Stomach (tissue), 8 donors: ENCODE measurements at regions not wholly inside any gene's neighbourhood (a gene's known extent, or its start where the extent isn't known, plus 50 kb on each side); places are given as distances from the start of the nearest gene placed in this dataset.

ENCODE experiments used
- DNase-seq, 2 donors: peaks; one replicate each; pipeline versions ENCODE4 v3.0.0 to v3.0.0-alpha.2; 2013 to 2019
- H3K27ac ChIP-seq, 5 donors: fragments of 200-600 bp in 4 of 5; sonication (generic) in 4 of 5; one replicate each; pipeline ENCODE4 v1.5.1; 2013 to 2019; ENCODE audit warnings: mild to moderate bottlenecking in 1 of 5, moderate library complexity in 1 of 5
- H3K27me3 ChIP-seq, 3 donors: fragments of 200-600 bp; sonication (generic); one replicate each; pipeline ENCODE4 v1.5.1; 2017 to 2019; ENCODE audit warnings: mixed run types in 1 of 3
- H3K36me3 ChIP-seq, 4 donors: fragments of 200-600 bp; sonication (generic); 1 replicate in 3 of 4; 2 replicates in 1 of 4; pipeline ENCODE4 v1.5.1; 2016 to 2019
- H3K4me1 ChIP-seq, 4 donors: fragments of 200-600 bp; sonication (generic); one replicate each; pipeline ENCODE4 v1.5.1; 2016 to 2019
- H3K4me3 ChIP-seq, 4 donors: fragments of 200-600 bp; sonication (generic) in 3 of 4; one replicate each; pipeline ENCODE4 v1.5.1; 2016 to 2019; ENCODE audit warnings: mild to moderate bottlenecking in 1 of 4
- H3K9me3 ChIP-seq, 4 donors: fragments of 200-600 bp; sonication (generic); one replicate each; pipeline ENCODE4 v1.5.1; 2016 to 2019
- CTCF ChIP-seq, 7 experiments: fragments of 450-650 bp in 4 of 7; fragments of 200-600 bp in 3 of 7; sonication (generic) in 3 of 7; IDR thresholded peaks; one replicate each; pipeline ENCODE4 v1.5.1; 2016 to 2019; ENCODE audit warnings: antibody characterized with exemption in 7 of 7, control low read depth in 2 of 7, mild to moderate bottlenecking in 1 of 7
- EP300 ChIP-seq: sonication (generic); formaldehyde crosslinking; IDR thresholded peaks from one replicate; pipeline ENCODE4 v1.6.1; 2017; ENCODE audit warnings: antibody characterized with exemption
- POLR2A ChIP-seq, 4 donors: fragments of 450-650 bp; IDR thresholded peaks; one replicate each; pipeline ENCODE4 v1.6.1; 2016; ENCODE audit warnings: antibody characterized with exemption in 4 of 4, control low read depth in 2 of 4, mild to moderate bottlenecking in 1 of 4, moderate library complexity in 1 of 4
- POLR2AphosphoS5 ChIP-seq, 3 donors: sonication (generic); formaldehyde crosslinking; IDR thresholded peaks; one replicate each; pipeline ENCODE4 v1.6.1; 2016; ENCODE audit warnings: antibody characterized with exemption in 3 of 3
- WGBS, 5 donors: extraction: QIAGEN DNeasy Blood & Tissue Kit in 3 of 5; methylation state at CpG; one replicate each; pipeline versions ENCODE4 v1.1.5 to v1.1.7; 2013 to 2018; 5-methylcytosine and 5-hydroxymethylcytosine counted together
- intact Hi-C: fragments of 100-400 bp; cut with DNase I; formaldehyde crosslinking; loops from one replicate; pipeline ENCODE4 v1.15.1; 2023; ENCODE audit warnings: low total_unique reads
- donor health status: healthy with polysubstance abuse.
- donor health status: Bipolar disorder and iron deficiency.
- donor health status: healthy.

- intact Hi-C loops: no loop called here
- TF ChIP-seq POLR2A (IDR thresholded peaks at IDR 0.05) (no peak), POLR2AphosphoS5 (IDR thresholded peaks at IDR 0.05) (peak; percentile 6 to 61 (median 52))
- Histone ChIP-seq H3K27ac (peak overlapping the region; percentile 36 to 84 (median 77)), H3K27me3 (no peaks in the 10 kb centered on the region), H3K36me3 (no peaks in the 10 kb centered on the region), H3K4me3 (no peak overlapping the region), H3K4me1 (peaks cover 14 to 49% (median 39%) of the 10 kb centered on the region in 4 donors), H3K9me3 (no peaks in the 10 kb centered on the region)
- peak; percentile 80 to 93 for DNase-seq
- 15 to 23% (median 18%) methylated on average over 7 of the region's 7 CpGs for WGBS, 5 donors
Measured at GRCh38 chr6:139597771-139598755, 223.6 kb upstream of the CITED2 start.

GRCh38 chr6:139597087-139597763, 222.8 kb upstream of the CITED2 start:
- no peaks in the 10 kb centered on the region for H3K27me3 ChIP-seq
- DNase-seq: no peak
- H3K9me3 ChIP-seq: no peaks in the 10 kb centered on the region
- 61 to 88% (median 69%) methylated on average over 1 of the region's 1 CpG for WGBS, 5 donors
- intact Hi-C loops: no loop called here
- no peaks in the 10 kb centered on the region for H3K36me3 ChIP-seq
- peak overlapping the region; percentile 36 to 84 (median 77) for H3K27ac ChIP-seq
- TF ChIP-seq CTCF (IDR thresholded peaks at IDR 0.05) (no peak), POLR2A (IDR thresholded peaks at IDR 0.05) (no peak), POLR2AphosphoS5 (IDR thresholded peaks at IDR 0.05) (no peak), EP300 (no peak)
- peaks cover 22 to 56% (median 45%) of the 10 kb centered on the region in 4 donors for H3K4me1 ChIP-seq
- H3K4me3 ChIP-seq: no peak overlapping the region

- H3K4me1 ChIP-seq: peaks cover 36 to 76% (median 57%) of the 10 kb centered on the region in 4 donors
- no peak overlapping the region for H3K4me3 ChIP-seq
- H3K27me3 ChIP-seq: no peaks in the 10 kb centered on the region
- DNase-seq: peak in 1 of 2 donors; percentile 56
- H3K36me3 ChIP-seq: no peaks in the 10 kb centered on the region
- TF ChIP-seq EP300: no peak
- TF ChIP-seq POLR2A (IDR thresholded peaks at IDR 0.05): no peak
- no peak for TF ChIP-seq CTCF (IDR thresholded peaks at IDR 0.05)
- TF ChIP-seq POLR2AphosphoS5 (IDR thresholded peaks at IDR 0.05): no peak
- H3K9me3 ChIP-seq: no peaks in the 10 kb centered on the region
- WGBS, 5 donors: 77 to 87% (median 85%) methylated on average over 3 of the region's 3 CpGs
- intact Hi-C loops: no loop called here
- peak overlapping the region in 1 of 5 donors; percentile 78 for H3K27ac ChIP-seq
Measured at GRCh38 chr6:139595183-139595582, 220.7 kb upstream of the CITED2 start.

GRCh38 chr6:139594333-139594965, 220.0 kb upstream of the CITED2 start:
- intact Hi-C loops: no loop called here
- DNase-seq: no peak

More at GRCh38 chr6:139594333-139594965, 220.0 kb upstream of the CITED2 start:
- TF ChIP-seq POLR2AphosphoS5 (IDR thresholded peaks at IDR 0.05): no peak
- TF ChIP-seq CTCF (IDR thresholded peaks at IDR 0.05): no peak
- no peak for TF ChIP-seq POLR2A (IDR thresholded peaks at IDR 0.05)
- no peak for TF ChIP-seq EP300
- no peaks in the 10 kb centered on the region for H3K36me3 ChIP-seq
- no peaks in the 10 kb centered on the region for H3K9me3 ChIP-seq
- H3K27ac ChIP-seq: peak overlapping the region in 1 of 5 donors; percentile 20
- peaks cover 36 to 83% (median 63%) of the 10 kb centered on the region in 4 donors for H3K4me1 ChIP-seq
- 71 to 87% (median 79%) methylated on average over 8 of the region's 8 CpGs for WGBS, 5 donors
- no peak overlapping the region for H3K4me3 ChIP-seq
- H3K27me3 ChIP-seq: no peaks in the 10 kb centered on the region
